GM21737 (cell line): ENCODE measurements at regions not wholly inside any gene's neighbourhood (a gene's known extent, or its start where the extent isn't known, plus 50 kb on each side); places are given as distances from the start of the nearest gene placed in this dataset.

Source experiments
- ATAC-seq: cut with Tn5 transposase; IDR thresholded peaks from one replicate; pipeline ENCODE4 v1.9.1; 2021; ENCODE audit warnings: mild to moderate bottlenecking, moderate library complexity; ENCODE audit not compliant: unreplicated experiment

DNA sequence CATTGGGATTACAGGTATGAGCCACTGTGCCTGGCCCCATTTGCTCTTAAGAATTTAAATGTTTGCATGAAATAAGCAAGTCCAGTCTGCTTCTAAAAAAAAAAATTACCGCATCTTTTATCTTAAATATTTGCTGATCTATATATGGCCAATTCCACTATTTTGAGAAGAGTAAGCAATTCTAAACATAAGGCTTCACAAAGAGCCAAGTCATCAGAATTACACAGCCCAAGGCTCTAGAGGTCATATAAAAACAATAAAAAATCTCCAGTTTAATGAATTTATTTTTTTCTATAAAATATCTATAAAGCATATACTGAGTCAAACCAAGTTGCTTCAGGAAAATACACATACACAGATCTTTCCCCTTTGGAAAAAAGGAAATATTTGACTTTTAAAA, 79.0 kb upstream of the CPNE8 start:
- ATAC-seq, result no peak

DNA sequence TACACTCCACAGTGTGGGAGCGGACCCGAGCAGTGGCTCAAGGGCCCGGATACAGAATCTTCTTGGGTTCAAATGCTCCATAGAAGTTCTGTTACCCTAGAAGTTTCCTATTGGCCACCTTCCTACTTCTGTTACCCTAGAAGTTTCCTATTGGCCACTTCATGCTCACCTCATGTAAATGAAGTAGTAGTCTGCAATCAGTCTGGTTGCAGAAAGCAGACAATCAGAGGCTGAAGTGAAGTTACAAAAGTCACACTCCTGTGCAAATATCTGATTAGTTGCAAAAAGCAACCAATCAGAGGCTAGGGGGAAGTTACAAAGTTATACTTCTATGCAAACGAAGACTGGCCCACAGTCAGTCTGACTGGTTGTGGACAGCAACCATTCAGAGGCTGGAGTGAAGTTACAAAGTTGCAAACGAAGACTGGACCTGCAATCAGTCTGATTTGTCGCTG, 77.8 kb upstream of the CPNE8 start:
- ATAC-seq, result no peak

DNA sequence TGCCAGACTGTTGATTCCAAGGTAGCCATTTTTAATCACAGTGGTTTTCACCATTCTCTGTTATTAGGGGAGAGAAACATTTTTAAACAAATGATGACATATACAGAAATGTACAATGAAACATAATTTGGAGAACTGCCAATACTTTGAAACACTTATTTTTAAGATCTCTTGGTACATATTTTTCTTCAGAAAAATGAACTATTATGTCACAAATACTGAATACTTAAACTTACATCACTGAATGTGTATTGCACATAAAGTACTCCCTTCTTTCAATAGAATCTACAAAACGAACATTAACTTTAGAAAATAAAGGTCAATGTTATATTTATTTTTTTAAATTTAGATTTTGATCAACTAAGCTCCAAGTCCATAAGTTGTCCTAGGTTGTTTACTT, 71.7 kb upstream of the CPNE8 start:
- ATAC-seq, result no peak

DNA sequence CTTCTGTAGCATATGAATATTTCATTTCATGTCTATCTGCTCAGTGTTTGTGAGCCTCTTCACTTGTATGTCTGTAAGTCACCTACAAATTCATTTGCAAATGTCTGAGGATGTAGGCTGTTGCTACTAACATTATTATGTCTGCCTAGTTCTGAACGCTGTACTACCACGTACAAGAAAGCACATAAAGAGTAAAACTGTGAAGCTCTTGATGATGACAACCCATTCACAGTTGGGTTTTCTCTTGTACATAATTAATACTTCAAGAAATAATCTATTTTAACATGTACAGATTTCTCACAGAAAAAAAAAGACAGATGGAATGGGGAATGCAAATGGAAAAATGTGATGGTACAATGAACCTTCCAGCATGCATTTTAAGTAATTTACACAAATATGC, 64.3 kb upstream of the CPNE8 start:
- no peak for ATAC-seq

DNA sequence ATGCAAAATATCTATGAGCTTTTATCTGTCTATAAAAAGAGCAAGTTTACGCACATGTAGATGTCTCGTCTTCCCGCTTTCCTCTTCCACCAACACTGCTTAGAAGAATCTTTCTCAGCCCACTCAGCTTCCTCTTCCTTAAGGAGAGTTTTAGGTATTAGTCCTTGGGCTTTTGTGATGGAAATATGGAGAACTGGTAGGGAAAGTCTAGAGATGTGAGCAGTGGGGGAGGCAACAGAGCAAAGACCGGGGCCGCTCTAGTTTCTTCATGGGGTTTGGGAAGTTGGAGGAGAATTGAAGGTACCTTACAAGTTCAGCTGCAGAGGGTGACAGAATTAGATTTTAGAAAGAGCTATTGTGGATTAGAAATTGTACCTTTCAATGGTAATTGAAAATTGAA, 56.3 kb upstream of the CPNE8 start:
- ATAC-seq, result no peak

DNA sequence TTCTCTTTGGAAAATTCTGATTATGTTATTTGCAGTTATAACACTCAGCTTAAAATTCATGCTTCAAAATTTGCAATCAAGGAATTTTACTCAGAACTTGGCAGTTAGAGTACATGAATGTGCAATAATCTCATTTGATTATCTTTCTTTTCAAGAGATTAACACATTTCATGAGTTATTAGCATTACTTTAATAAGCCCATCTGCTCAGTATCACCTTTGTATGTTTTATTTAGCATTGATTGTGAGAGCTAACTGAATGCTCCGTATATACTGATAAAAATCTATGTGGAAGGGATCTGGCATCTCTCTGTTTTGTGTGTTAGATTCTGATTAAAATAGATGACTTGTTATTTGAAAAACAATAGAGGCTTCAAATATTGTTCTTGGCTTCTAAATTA, 55.6 kb upstream of the CPNE8 start:
- no peak for ATAC-seq

GRCh38 chr12:38956337-38956736, 50.9 kb upstream of the CPNE8 start:
- no peak for ATAC-seq
